Hepatic stellate cell (primary cell): ENCODE measurements at regions not wholly inside any gene's neighbourhood (a gene's known extent, or its start where the extent isn't known, plus 50 kb on each side); places are given as distances from the start of the nearest gene placed in this dataset.
"Not testable (repeated sequence)": the region's sequence is repeated elsewhere in the genome, so short reads cannot be mapped to it uniquely, and the experiment has no call there.

ENCODE experiments used
- DNase-seq: peaks from one replicate; pipeline ENCODE4 v3.0.0; 2011; ENCODE audit warnings: low spot score

GRCh38 chr11:79648766-79649520, 208.1 kb upstream of the TENM4 start:
- no peak for DNase-seq

GRCh38 chr11:79637219-79637618, 196.4 kb upstream of the TENM4 start:
- DNase-seq = no peak

GRCh38 chr11:79634905-79635304, 194.1 kb upstream of the TENM4 start:
- no peak for DNase-seq

- DNase-seq = no peak
Observed at GRCh38 chr11:79627281-79627680, 186.5 kb upstream of the TENM4 start.

- DNase-seq = no peak
Observed at GRCh38 chr11:79626135-79627075, 185.6 kb upstream of the TENM4 start.

- no peak for DNase-seq
Observed at GRCh38 chr11:79623375-79623774, 182.5 kb upstream of the TENM4 start.

GRCh38 chr11:79617561-79617960, 176.7 kb upstream of the TENM4 start:
- DNase-seq = no peak

- no peak for DNase-seq
Observed at GRCh38 chr11:79616392-79616851, 175.6 kb upstream of the TENM4 start.

GRCh38 chr11:79615425-79615824, 174.6 kb upstream of the TENM4 start:
- DNase-seq = no peak

GRCh38 chr11:79610678-79611077, 169.8 kb upstream of the TENM4 start:
- no peak for DNase-seq

GRCh38 chr11:79610139-79610538, 169.3 kb upstream of the TENM4 start:
- DNase-seq = no peak

GRCh38 chr11:79609511-79609910, 168.7 kb upstream of the TENM4 start:
- no peak for DNase-seq

- not testable (repeated sequence) for DNase-seq
Observed at GRCh38 chr11:79606461-79606860, 165.6 kb upstream of the TENM4 start.

GRCh38 chr11:79600711-79601110, 159.9 kb upstream of the TENM4 start:
- DNase-seq = no peak

- no peak for DNase-seq
Observed at GRCh38 chr11:79594834-79595233, 154.0 kb upstream of the TENM4 start.

- DNase-seq = no peak
Observed at GRCh38 chr11:79592824-79593223, 152.0 kb upstream of the TENM4 start.

- no peak for DNase-seq
Observed at GRCh38 chr11:79592406-79592805, 151.6 kb upstream of the TENM4 start.

- no peak for DNase-seq
Observed at GRCh38 chr11:79582434-79582833, 141.6 kb upstream of the TENM4 start.

GRCh38 chr11:79579063-79579462, 138.2 kb upstream of the TENM4 start:
- DNase-seq = no peak

- DNase-seq = no peak
Observed at GRCh38 chr11:79578116-79578515, 137.3 kb upstream of the TENM4 start.

GRCh38 chr11:79575701-79576100, 134.9 kb upstream of the TENM4 start:
- no peak for DNase-seq

GRCh38 chr11:79570104-79570503, 129.3 kb upstream of the TENM4 start:
- no peak for DNase-seq

- DNase-seq = no peak
Observed at GRCh38 chr11:79564288-79564925, 123.6 kb upstream of the TENM4 start.
